ENCODE measurements at regions not wholly inside any gene's neighbourhood (a gene's known extent, or its start where the extent isn't known, plus 50 kb on each side); places are given as distances from the start of the nearest gene placed in this dataset.

- Histone ChIP-seq H3K27me3 (ENCODE audit: insufficient read depth, poor library complexity, severe bottlenecking) (no peaks in the 10 kb centered on the region), H3K27ac (replicated peaks) (no peak overlapping the region), H3K4me3 (replicated peaks; ENCODE audit: insufficient read depth, low read length) (no peak overlapping the region)
- DNase-seq (ENCODE audit: low read depth in 1 of 2, low spot score in 1 of 2) = no peak
- TF ChIP-seq GABPA (IDR thresholded peaks at IDR 0.05; ENCODE audit: low read depth) = no peak
- TF ChIP-seq, protein P1, sequence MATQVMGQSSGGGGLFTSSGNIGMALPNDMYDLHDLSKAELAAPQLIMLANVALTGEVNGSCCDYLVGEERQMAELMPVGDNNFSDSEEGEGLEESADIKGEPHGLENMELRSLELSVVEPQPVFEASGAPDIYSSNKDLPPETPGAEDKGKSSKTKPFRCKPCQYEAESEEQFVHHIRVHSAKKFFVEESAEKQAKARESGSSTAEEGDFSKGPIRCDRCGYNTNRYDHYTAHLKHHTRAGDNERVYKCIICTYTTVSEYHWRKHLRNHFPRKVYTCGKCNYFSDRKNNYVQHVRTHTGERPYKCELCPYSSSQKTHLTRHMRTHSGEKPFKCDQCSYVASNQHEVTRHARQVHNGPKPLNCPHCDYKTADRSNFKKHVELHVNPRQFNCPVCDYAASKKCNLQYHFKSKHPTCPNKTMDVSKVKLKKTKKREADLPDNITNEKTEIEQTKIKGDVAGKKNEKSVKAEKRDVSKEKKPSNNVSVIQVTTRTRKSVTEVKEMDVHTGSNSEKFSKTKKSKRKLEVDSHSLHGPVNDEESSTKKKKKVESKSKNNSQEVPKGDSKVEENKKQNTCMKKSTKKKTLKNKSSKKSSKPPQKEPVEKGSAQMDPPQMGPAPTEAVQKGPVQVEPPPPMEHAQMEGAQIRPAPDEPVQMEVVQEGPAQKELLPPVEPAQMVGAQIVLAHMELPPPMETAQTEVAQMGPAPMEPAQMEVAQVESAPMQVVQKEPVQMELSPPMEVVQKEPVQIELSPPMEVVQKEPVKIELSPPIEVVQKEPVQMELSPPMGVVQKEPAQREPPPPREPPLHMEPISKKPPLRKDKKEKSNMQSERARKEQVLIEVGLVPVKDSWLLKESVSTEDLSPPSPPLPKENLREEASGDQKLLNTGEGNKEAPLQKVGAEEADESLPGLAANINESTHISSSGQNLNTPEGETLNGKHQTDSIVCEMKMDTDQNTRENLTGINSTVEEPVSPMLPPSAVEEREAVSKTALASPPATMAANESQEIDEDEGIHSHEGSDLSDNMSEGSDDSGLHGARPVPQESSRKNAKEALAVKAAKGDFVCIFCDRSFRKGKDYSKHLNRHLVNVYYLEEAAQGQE (IDR thresholded peaks at IDR 0.05; ENCODE audit: insufficient replicate concordance, low read depth) = no peak
- no peak for TF ChIP-seq SPI1 (IDR thresholded peaks at IDR 0.05; ENCODE audit: borderline replicate concordance, low read depth)
Measured at GRCh38 chr19:56927791-56928207, 87.3 kb upstream of the PEG3 start.

DNA sequence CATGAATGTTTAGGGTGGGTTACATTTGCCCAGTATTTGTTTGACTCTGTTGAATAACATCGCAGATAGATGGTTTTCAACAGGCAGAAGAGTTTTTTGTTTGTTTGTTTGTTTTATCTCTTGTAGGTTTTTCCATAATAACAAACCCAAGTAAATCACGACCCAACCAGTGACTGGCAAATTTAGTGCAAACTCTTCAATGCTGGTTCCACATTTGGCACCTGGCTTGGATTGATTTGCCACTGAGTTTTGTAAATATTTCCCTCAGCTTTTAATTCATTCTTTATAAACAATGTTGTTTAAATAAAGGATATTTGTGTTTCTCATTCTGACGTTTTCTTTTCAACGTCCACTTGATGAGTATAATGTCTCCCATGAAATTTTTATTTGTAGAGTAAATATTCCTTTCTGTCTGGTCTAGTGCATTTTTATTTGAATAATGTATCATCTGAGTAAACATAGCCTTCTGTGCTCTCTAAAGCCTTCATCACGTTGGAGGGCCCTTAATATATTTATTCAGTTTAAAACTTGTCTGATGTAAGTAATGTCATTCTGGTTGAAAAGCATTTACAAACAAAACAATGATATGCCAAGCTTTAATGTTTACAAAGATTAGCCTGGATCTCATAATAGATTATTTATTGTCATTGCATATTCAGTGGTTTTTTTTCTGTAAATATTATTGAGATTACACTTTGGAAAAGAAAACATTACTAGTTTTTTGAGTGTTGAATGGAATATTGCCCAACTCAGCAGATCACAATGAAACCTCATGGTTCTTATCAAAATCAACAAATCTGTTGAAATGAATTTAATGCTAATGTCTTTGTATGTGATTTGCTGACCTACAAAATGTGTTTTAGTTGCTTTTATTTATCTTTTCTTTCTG is 90.4 kb upstream of the PEG3 start:
- Histone ChIP-seq H3K27ac (replicated peaks) (no peak overlapping the region), H3K4me3 (replicated peaks; ENCODE audit: insufficient read depth, low read length) (no peak overlapping the region), H3K27me3 (ENCODE audit: insufficient read depth, poor library complexity, severe bottlenecking) (no peaks in the 10 kb centered on the region)
- TF ChIP-seq, protein P1 (IDR thresholded peaks at IDR 0.05; ENCODE audit: insufficient replicate concordance, low read depth) = no peak
- TF ChIP-seq, protein P2, sequence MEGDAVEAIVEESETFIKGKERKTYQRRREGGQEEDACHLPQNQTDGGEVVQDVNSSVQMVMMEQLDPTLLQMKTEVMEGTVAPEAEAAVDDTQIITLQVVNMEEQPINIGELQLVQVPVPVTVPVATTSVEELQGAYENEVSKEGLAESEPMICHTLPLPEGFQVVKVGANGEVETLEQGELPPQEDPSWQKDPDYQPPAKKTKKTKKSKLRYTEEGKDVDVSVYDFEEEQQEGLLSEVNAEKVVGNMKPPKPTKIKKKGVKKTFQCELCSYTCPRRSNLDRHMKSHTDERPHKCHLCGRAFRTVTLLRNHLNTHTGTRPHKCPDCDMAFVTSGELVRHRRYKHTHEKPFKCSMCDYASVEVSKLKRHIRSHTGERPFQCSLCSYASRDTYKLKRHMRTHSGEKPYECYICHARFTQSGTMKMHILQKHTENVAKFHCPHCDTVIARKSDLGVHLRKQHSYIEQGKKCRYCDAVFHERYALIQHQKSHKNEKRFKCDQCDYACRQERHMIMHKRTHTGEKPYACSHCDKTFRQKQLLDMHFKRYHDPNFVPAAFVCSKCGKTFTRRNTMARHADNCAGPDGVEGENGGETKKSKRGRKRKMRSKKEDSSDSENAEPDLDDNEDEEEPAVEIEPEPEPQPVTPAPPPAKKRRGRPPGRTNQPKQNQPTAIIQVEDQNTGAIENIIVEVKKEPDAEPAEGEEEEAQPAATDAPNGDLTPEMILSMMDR (IDR thresholded peaks at IDR 0.05; ENCODE audit: insufficient read depth, low read length) = no peak
- TF ChIP-seq SPI1 (IDR thresholded peaks at IDR 0.05; ENCODE audit: borderline replicate concordance, low read depth) = no peak
- TF ChIP-seq GABPA (IDR thresholded peaks at IDR 0.05; ENCODE audit: low read depth) = no peak
- TF ChIP-seq POLR2AphosphoS5 (IDR thresholded peaks at IDR 0.05; ENCODE audit: low read depth) = no peak
- no peak for DNase-seq (ENCODE audit: low read depth in 1 of 2, low spot score in 1 of 2)

DNA sequence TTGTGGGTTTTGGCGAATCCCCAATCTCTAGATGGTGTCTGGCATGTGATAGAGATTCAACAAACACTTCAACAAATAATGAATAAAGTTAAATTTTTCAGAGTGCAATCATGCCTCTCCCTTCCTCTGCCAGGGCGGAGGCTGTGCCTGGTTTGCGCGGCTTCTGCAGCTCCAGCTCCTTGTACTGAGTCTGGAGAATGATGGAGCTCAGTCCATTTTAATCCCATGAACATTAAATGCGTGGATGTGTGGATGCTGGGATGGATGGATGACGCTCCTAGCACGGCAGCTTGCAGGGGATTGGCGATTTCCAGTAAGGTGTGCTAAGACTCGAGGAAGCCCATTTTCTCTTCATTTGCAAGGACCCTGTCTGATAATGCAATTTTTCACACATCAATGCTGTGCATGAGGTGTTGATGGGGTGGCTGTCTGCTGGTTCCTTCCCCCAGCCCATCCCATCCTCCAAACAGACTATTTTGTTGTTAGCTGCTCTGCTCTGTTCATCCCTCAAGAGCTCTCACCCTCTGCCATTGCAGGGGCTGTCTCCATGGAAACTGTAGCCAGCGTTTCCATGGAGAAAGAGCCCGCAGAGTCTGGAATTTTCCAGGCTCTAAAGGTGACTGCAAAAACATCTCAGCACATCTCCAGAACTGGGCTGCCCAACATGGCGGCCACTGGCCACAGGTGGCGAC is 92.6 kb upstream of the PEG3 start:
- Histone ChIP-seq H3K27ac (replicated peaks) (no peak overlapping the region), H3K4me3 (replicated peaks; ENCODE audit: insufficient read depth, low read length) (no peak overlapping the region), H3K27me3 (ENCODE audit: insufficient read depth, poor library complexity, severe bottlenecking) (no peaks in the 10 kb centered on the region)
- no peak for DNase-seq (ENCODE audit: low read depth in 1 of 2, low spot score in 1 of 2)
- TF ChIP-seq, protein P1 (IDR thresholded peaks at IDR 0.05; ENCODE audit: insufficient replicate concordance, low read depth) = no peak
- TF ChIP-seq SPI1 (IDR thresholded peaks at IDR 0.05; ENCODE audit: borderline replicate concordance, low read depth) (no peak), POLR2AphosphoS5 (IDR thresholded peaks at IDR 0.05; ENCODE audit: low read depth) (no peak), GABPA (IDR thresholded peaks at IDR 0.05; ENCODE audit: low read depth) (no peak)
- TF ChIP-seq, protein P2 (IDR thresholded peaks at IDR 0.05; ENCODE audit: insufficient read depth, low read length) = no peak
